ENCODE measurements at regions not wholly inside any gene's neighbourhood (a gene's known extent, or its start where the extent isn't known, plus 50 kb on each side); places are given as distances from the start of the nearest gene placed in this dataset.

DNA sequence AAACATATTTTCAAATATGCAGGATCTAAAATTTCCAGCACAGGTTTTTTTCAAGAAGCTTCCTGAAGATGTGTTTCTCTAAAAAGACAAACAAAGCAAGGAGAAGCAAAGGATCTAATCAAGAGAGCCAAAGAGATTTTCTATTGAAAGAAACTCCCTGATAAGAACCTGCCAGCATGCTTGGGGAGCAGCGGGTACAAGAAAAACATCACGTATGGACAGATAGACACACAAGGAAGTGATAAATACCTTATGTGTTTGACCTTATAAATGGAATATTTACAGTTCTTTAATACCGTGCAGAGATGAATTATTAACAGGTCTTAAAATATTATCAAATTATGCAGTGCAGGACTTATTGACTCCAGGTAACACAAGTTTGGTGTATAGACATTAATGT, 562.1 kb downstream of the DACH1 start:
- no peak overlapping the region for H3K9ac ChIP-seq (ENCODE audit: low read depth, low read length)
- no peaks in the 10 kb centered on the region for H3K36me3 ChIP-seq (ENCODE audit: insufficient read depth, low read length)
- H3K9me3 ChIP-seq (ENCODE audit: insufficient read depth, low read length, severe bottlenecking), result no peaks in the 10 kb centered on the region
- H4K20me1 ChIP-seq (ENCODE audit: insufficient read depth, low read length), result no peaks in the 10 kb centered on the region
- no peak overlapping the region for H3K4me3 ChIP-seq (ENCODE audit: low read depth in 1 of 2, low read length in 2 of 2)
- no peak overlapping the region for H3K4me2 ChIP-seq (ENCODE audit: insufficient read depth, low read length)
- ATAC-seq (ENCODE audit: insufficient read depth, low read depth) (no peak), DNase-seq (no peak)
- no peak overlapping the region for H2AFZ ChIP-seq (ENCODE audit: low read depth, low read length)
- no peaks in the 10 kb centered on the region for H3K4me1 ChIP-seq (ENCODE audit: insufficient read depth, low read length)
- H3K27ac ChIP-seq (ENCODE audit: low read length), result no peak overlapping the region
- H3K79me2 ChIP-seq (ENCODE audit: insufficient read depth, low read length), result no peaks in the 10 kb centered on the region
- TF ChIP-seq, protein P1, sequence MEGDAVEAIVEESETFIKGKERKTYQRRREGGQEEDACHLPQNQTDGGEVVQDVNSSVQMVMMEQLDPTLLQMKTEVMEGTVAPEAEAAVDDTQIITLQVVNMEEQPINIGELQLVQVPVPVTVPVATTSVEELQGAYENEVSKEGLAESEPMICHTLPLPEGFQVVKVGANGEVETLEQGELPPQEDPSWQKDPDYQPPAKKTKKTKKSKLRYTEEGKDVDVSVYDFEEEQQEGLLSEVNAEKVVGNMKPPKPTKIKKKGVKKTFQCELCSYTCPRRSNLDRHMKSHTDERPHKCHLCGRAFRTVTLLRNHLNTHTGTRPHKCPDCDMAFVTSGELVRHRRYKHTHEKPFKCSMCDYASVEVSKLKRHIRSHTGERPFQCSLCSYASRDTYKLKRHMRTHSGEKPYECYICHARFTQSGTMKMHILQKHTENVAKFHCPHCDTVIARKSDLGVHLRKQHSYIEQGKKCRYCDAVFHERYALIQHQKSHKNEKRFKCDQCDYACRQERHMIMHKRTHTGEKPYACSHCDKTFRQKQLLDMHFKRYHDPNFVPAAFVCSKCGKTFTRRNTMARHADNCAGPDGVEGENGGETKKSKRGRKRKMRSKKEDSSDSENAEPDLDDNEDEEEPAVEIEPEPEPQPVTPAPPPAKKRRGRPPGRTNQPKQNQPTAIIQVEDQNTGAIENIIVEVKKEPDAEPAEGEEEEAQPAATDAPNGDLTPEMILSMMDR (IDR thresholded peaks at IDR 0.05; ENCODE audit: borderline replicate concordance, extremely low read depth, low read length, poor library complexity, severe bottlenecking), result no peak
- no peak for TF ChIP-seq EZH2 (IDR thresholded peaks at IDR 0.05; ENCODE audit: borderline replicate concordance, low read depth, low read length, severe bottlenecking)
- no peaks in the 10 kb centered on the region for H3K27me3 ChIP-seq (ENCODE audit: insufficient read depth, low read length, poor library complexity)

DNA sequence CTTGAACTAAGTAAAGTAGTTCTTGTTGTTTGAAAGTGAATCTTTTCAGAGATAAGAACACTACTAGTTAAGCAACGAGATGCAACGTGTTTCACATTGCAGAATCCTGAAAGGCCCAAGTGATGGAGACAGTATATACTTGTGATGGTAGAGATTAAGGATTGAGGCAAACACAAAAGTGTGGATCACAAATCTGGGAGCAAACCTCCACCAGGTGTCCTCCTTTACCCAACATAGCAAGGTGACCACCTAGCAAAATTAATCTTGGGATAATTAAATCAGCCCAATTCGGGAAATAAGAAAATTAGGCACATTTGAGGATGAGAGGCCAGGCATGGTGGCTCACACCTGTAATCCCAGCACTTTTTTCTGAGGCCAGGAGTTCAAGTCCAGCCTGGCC, 563.9 kb downstream of the DACH1 start:
- no peaks in the 10 kb centered on the region for H3K36me3 ChIP-seq (ENCODE audit: insufficient read depth, low read length)
- no peak overlapping the region for H3K4me2 ChIP-seq (ENCODE audit: insufficient read depth, low read length)
- H4K20me1 ChIP-seq (ENCODE audit: insufficient read depth, low read length), result no peaks in the 10 kb centered on the region
- no peak overlapping the region for H2AFZ ChIP-seq (ENCODE audit: low read depth, low read length)
- no peak overlapping the region for H3K4me3 ChIP-seq (ENCODE audit: low read depth in 1 of 2, low read length in 2 of 2)
- no peak for TF ChIP-seq EZH2 (IDR thresholded peaks at IDR 0.05; ENCODE audit: borderline replicate concordance, low read depth, low read length, severe bottlenecking)
- TF ChIP-seq, protein P1 (IDR thresholded peaks at IDR 0.05; ENCODE audit: borderline replicate concordance, extremely low read depth, low read length, poor library complexity, severe bottlenecking), result no peak
- H3K9ac ChIP-seq (ENCODE audit: low read depth, low read length), result no peak overlapping the region
- ATAC-seq (ENCODE audit: insufficient read depth, low read depth) (no peak), DNase-seq (no peak)
- no peaks in the 10 kb centered on the region for H3K9me3 ChIP-seq (ENCODE audit: insufficient read depth, low read length, severe bottlenecking)
- no peak overlapping the region for H3K27ac ChIP-seq (ENCODE audit: low read length)
- H3K79me2 ChIP-seq (ENCODE audit: insufficient read depth, low read length), result no peaks in the 10 kb centered on the region
- H3K4me1 ChIP-seq (ENCODE audit: insufficient read depth, low read length), result no peaks in the 10 kb centered on the region
- no peaks in the 10 kb centered on the region for H3K27me3 ChIP-seq (ENCODE audit: insufficient read depth, low read length, poor library complexity)

DNA sequence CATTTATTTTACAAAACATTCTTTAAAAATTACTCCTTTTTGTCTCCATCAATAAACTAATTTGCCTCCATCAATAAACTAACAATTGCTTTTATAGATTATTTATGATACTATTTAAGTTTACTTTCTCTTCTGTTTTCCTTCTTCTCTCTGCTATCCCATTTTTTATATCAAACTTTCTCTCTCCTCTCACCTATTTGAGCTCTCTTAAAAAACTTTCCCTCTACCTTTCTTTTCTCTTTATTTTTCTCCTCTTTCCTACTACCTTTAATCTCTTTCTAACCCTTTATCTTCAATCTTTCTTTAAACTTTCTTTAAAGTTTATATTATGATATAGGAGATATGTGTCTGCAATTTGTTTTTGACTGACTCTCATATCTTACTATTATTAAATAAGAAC, 566.4 kb downstream of the DACH1 start:
- no peaks in the 10 kb centered on the region for H3K4me1 ChIP-seq (ENCODE audit: insufficient read depth, low read length)
- ATAC-seq (ENCODE audit: insufficient read depth, low read depth) (no peak), DNase-seq (no peak)
- H3K79me2 ChIP-seq (ENCODE audit: insufficient read depth, low read length), result no peaks in the 10 kb centered on the region
- no peaks in the 10 kb centered on the region for H3K36me3 ChIP-seq (ENCODE audit: insufficient read depth, low read length)
- H4K20me1 ChIP-seq (ENCODE audit: insufficient read depth, low read length), result no peaks in the 10 kb centered on the region
- H3K4me2 ChIP-seq (ENCODE audit: insufficient read depth, low read length), result no peak overlapping the region
- no peak overlapping the region for H3K9ac ChIP-seq (ENCODE audit: low read depth, low read length)
- H3K4me3 ChIP-seq (ENCODE audit: low read depth in 1 of 2, low read length in 2 of 2), result no peak overlapping the region
- TF ChIP-seq, protein P1 (IDR thresholded peaks at IDR 0.05; ENCODE audit: borderline replicate concordance, extremely low read depth, low read length, poor library complexity, severe bottlenecking), result no peak
- no peak for TF ChIP-seq EZH2 (IDR thresholded peaks at IDR 0.05; ENCODE audit: borderline replicate concordance, low read depth, low read length, severe bottlenecking)
- H2AFZ ChIP-seq (ENCODE audit: low read depth, low read length), result no peak overlapping the region
- H3K27ac ChIP-seq (ENCODE audit: low read length), result no peak overlapping the region
- H3K27me3 ChIP-seq (ENCODE audit: insufficient read depth, low read length, poor library complexity), result no peaks in the 10 kb centered on the region
- H3K9me3 ChIP-seq (ENCODE audit: insufficient read depth, low read length, severe bottlenecking), result no peaks in the 10 kb centered on the region

DNA sequence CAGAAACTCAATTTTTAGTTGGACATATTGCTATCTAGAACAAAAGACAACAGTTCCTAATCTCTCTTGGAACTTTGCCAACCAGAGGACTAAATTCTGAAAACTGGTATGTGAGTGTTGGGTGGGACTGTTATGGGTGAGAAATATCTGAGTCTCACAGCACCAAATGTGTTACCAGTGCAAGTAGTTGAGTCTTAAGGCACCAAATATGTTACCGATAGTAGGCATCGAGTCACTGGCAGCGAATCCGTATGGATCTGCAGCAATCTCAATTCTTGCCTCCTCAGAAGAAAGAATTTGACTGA, 575.2 kb downstream of the DACH1 start:
- H2AFZ ChIP-seq (ENCODE audit: low read depth, low read length), result peak overlapping the region; percentile 90
- H3K27ac ChIP-seq (ENCODE audit: low read length), result no peak overlapping the region
- no peaks in the 10 kb centered on the region for H3K9me3 ChIP-seq (ENCODE audit: insufficient read depth, low read length, severe bottlenecking)
- peaks cover 18% of the 10 kb centered on the region for H3K4me1 ChIP-seq (ENCODE audit: insufficient read depth, low read length)
- no peak overlapping the region for H3K9ac ChIP-seq (ENCODE audit: low read depth, low read length)
- no peaks in the 10 kb centered on the region for H3K79me2 ChIP-seq (ENCODE audit: insufficient read depth, low read length)
- no peaks in the 10 kb centered on the region for H4K20me1 ChIP-seq (ENCODE audit: insufficient read depth, low read length)
- no peak for ATAC-seq (ENCODE audit: insufficient read depth, low read depth)
- H3K4me2 ChIP-seq (ENCODE audit: insufficient read depth, low read length), result peak overlapping the region; percentile 59; the same call in 1 of the 2 replicates
- no peaks in the 10 kb centered on the region for H3K27me3 ChIP-seq (ENCODE audit: insufficient read depth, low read length, poor library complexity)
- no peak overlapping the region for H3K4me3 ChIP-seq (ENCODE audit: low read depth in 1 of 2, low read length in 2 of 2)
- TF ChIP-seq, protein P1 (IDR thresholded peaks at IDR 0.05; ENCODE audit: borderline replicate concordance, extremely low read depth, low read length, poor library complexity, severe bottlenecking), result no peak
- no peak for TF ChIP-seq EZH2 (IDR thresholded peaks at IDR 0.05; ENCODE audit: borderline replicate concordance, low read depth, low read length, severe bottlenecking)
- no peaks in the 10 kb centered on the region for H3K36me3 ChIP-seq (ENCODE audit: insufficient read depth, low read length)
- DNase-seq, result no peak

Measured in DND-41 (cell line).